RKO (cell line): ENCODE measurements at regions not wholly inside any gene's neighbourhood (a gene's known extent, or its start where the extent isn't known, plus 50 kb on each side); places are given as distances from the start of the nearest gene placed in this dataset.

ENCODE experiments used
- DNase-seq: peaks from one replicate; pipeline ENCODE4 v3.0.0-alpha.2; 2016; ENCODE audit warnings: low spot score

- DNase-seq = no peak
Observed at GRCh38 chr13:39100996-39101738, 62.9 kb downstream of the NHLRC3 start.

- DNase-seq = no peak
Observed at GRCh38 chr13:39102981-39103490, 64.8 kb downstream of the NHLRC3 start.

- DNase-seq = no peak
Observed at GRCh38 chr13:39105110-39105509, 66.9 kb downstream of the NHLRC3 start.

- DNase-seq = no peak
Observed at GRCh38 chr13:39106216-39107005, 68.2 kb downstream of the NHLRC3 start.

GRCh38 chr13:39107561-39107960 lies 69.3 kb downstream of the NHLRC3 start:
- DNase-seq = no peak

GRCh38 chr13:39108783-39109182 lies 70.5 kb downstream of the NHLRC3 start:
- DNase-seq = no peak

GRCh38 chr13:39110518-39111097 lies 72.4 kb downstream of the NHLRC3 start:
- no peak for DNase-seq

GRCh38 chr13:39111145-39111544 lies 72.9 kb downstream of the NHLRC3 start:
- DNase-seq = no peak

GRCh38 chr13:39119422-39119821 lies 81.2 kb downstream of the NHLRC3 start:
- DNase-seq = no peak

GRCh38 chr13:39123578-39123977 lies 85.3 kb downstream of the NHLRC3 start:
- no peak for DNase-seq

GRCh38 chr13:39129213-39129612 lies 91.0 kb downstream of the NHLRC3 start:
- DNase-seq = no peak

- DNase-seq = no peak
Observed at GRCh38 chr13:39130301-39130700, 92.0 kb downstream of the NHLRC3 start.

GRCh38 chr13:39132286-39133230 lies 94.3 kb downstream of the NHLRC3 start:
- DNase-seq = peak; percentile 38

GRCh38 chr13:39133781-39134180 lies 95.5 kb downstream of the NHLRC3 start:
- DNase-seq = no peak

- no peak for DNase-seq
Observed at GRCh38 chr13:39134574-39134973, 96.3 kb downstream of the NHLRC3 start.

- no peak for DNase-seq
Observed at GRCh38 chr13:39144391-39144790, 106.1 kb downstream of the NHLRC3 start.

- peak; percentile 65 for DNase-seq
Observed at GRCh38 chr13:39144941-39145533, 106.8 kb downstream of the NHLRC3 start.

GRCh38 chr13:39148513-39148961 lies 110.3 kb downstream of the NHLRC3 start:
- peak; percentile 7 for DNase-seq

- no peak for DNase-seq
Observed at GRCh38 chr13:39149896-39150295, 111.6 kb downstream of the NHLRC3 start.

GRCh38 chr13:39154041-39154440 lies 115.8 kb downstream of the NHLRC3 start:
- no peak for DNase-seq

- no peak for DNase-seq
Observed at GRCh38 chr13:39159393-39159792, 121.1 kb downstream of the NHLRC3 start.
